ENCODE measurements at regions not wholly inside any gene's neighbourhood (a gene's known extent, or its start where the extent isn't known, plus 50 kb on each side); places are given as distances from the start of the nearest gene placed in this dataset.

- TF ChIP-seq, protein P1, sequence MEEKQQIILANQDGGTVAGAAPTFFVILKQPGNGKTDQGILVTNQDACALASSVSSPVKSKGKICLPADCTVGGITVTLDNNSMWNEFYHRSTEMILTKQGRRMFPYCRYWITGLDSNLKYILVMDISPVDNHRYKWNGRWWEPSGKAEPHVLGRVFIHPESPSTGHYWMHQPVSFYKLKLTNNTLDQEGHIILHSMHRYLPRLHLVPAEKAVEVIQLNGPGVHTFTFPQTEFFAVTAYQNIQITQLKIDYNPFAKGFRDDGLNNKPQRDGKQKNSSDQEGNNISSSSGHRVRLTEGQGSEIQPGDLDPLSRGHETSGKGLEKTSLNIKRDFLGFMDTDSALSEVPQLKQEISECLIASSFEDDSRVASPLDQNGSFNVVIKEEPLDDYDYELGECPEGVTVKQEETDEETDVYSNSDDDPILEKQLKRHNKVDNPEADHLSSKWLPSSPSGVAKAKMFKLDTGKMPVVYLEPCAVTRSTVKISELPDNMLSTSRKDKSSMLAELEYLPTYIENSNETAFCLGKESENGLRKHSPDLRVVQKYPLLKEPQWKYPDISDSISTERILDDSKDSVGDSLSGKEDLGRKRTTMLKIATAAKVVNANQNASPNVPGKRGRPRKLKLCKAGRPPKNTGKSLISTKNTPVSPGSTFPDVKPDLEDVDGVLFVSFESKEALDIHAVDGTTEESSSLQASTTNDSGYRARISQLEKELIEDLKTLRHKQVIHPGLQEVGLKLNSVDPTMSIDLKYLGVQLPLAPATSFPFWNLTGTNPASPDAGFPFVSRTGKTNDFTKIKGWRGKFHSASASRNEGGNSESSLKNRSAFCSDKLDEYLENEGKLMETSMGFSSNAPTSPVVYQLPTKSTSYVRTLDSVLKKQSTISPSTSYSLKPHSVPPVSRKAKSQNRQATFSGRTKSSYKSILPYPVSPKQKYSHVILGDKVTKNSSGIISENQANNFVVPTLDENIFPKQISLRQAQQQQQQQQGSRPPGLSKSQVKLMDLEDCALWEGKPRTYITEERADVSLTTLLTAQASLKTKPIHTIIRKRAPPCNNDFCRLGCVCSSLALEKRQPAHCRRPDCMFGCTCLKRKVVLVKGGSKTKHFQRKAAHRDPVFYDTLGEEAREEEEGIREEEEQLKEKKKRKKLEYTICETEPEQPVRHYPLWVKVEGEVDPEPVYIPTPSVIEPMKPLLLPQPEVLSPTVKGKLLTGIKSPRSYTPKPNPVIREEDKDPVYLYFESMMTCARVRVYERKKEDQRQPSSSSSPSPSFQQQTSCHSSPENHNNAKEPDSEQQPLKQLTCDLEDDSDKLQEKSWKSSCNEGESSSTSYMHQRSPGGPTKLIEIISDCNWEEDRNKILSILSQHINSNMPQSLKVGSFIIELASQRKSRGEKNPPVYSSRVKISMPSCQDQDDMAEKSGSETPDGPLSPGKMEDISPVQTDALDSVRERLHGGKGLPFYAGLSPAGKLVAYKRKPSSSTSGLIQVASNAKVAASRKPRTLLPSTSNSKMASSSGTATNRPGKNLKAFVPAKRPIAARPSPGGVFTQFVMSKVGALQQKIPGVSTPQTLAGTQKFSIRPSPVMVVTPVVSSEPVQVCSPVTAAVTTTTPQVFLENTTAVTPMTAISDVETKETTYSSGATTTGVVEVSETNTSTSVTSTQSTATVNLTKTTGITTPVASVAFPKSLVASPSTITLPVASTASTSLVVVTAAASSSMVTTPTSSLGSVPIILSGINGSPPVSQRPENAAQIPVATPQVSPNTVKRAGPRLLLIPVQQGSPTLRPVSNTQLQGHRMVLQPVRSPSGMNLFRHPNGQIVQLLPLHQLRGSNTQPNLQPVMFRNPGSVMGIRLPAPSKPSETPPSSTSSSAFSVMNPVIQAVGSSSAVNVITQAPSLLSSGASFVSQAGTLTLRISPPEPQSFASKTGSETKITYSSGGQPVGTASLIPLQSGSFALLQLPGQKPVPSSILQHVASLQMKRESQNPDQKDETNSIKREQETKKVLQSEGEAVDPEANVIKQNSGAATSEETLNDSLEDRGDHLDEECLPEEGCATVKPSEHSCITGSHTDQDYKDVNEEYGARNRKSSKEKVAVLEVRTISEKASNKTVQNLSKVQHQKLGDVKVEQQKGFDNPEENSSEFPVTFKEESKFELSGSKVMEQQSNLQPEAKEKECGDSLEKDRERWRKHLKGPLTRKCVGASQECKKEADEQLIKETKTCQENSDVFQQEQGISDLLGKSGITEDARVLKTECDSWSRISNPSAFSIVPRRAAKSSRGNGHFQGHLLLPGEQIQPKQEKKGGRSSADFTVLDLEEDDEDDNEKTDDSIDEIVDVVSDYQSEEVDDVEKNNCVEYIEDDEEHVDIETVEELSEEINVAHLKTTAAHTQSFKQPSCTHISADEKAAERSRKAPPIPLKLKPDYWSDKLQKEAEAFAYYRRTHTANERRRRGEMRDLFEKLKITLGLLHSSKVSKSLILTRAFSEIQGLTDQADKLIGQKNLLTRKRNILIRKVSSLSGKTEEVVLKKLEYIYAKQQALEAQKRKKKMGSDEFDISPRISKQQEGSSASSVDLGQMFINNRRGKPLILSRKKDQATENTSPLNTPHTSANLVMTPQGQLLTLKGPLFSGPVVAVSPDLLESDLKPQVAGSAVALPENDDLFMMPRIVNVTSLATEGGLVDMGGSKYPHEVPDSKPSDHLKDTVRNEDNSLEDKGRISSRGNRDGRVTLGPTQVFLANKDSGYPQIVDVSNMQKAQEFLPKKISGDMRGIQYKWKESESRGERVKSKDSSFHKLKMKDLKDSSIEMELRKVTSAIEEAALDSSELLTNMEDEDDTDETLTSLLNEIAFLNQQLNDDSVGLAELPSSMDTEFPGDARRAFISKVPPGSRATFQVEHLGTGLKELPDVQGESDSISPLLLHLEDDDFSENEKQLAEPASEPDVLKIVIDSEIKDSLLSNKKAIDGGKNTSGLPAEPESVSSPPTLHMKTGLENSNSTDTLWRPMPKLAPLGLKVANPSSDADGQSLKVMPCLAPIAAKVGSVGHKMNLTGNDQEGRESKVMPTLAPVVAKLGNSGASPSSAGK (IDR thresholded peaks at IDR 0.05): no peak
Measured at GRCh38 chr7:89988074-89988473, 166.2 kb upstream of the STEAP1 start (continued).

All from K562 (cell line).